ENCODE measurements at regions not wholly inside any gene's neighbourhood (a gene's known extent, or its start where the extent isn't known, plus 50 kb on each side); places are given as distances from the start of the nearest gene placed in this dataset.
A peak's percentile ranks its signal among the peaks of the same experiment; 100 is the strongest.

DNA sequence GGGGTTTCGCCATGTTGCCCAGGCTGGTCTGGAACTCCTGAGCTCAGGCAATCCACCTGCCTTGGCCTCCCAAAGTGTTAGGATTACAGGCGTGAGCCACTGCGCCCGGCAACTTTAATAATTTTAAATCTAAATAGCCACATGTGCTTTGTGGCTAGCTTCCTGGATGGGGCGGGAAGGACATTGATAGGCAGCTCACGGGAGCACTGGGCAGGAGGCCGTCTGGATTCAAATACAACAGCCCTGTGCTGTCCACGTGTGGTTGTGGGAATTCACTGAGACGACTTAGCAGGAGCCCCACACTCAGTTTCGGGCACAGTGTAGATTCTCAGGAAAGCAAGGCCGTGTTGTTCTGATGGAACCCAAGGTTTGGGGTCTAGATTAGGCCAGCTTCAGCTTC is 177.1 kb downstream of the ETS2 start:
- no peak overlapping the region for H2AK5ac ChIP-seq (ENCODE audit: insufficient read length, low read length)
- peaks cover 0 to 6% (median 4%) of the 10 kb centered on the region in 3 experiments; a peak in 3 of 7 replicates for H3K36me3 Mint-ChIP-seq (ENCODE audit: insufficient read depth in 1 of 3, low read depth in 3 of 3)
- peaks cover 23% of the 10 kb centered on the region; the same call in 1 of the 2 replicates for H3K4me1 ChIP-seq (ENCODE audit: insufficient read depth, low read length)
- peaks cover 1% of the 10 kb centered on the region; the same call in 1 of the 2 replicates for H3K27me3 Mint-ChIP-seq (ENCODE audit: low read depth)
- no peak overlapping the region for H2BK120ac ChIP-seq (ENCODE audit: low read depth, low read length, poor library complexity, severe bottlenecking)
- peaks cover 55 to 61% of the 10 kb centered on the region in 2 experiments for H3K4me1 Mint-ChIP-seq
- no peaks in the 10 kb centered on the region for H3K23me2 ChIP-seq (ENCODE audit: insufficient read length, low read depth, low read length, poor library complexity, severe bottlenecking)
- peak overlapping the region in 1 of 3 experiments; percentile 77; a peak in 3 of 7 replicates for H3K27ac Mint-ChIP-seq
- DNase-seq = no peak
- no peaks in the 10 kb centered on the region for H3K9me3 ChIP-seq (ENCODE audit: control insufficient read depth, low read depth, low read length)
- H4K5ac ChIP-seq (ENCODE audit: insufficient read length, low read depth, low read length) = no peak overlapping the region
- H3K4me3 Mint-ChIP-seq = no peak overlapping the region
- H4K20me1 ChIP-seq (ENCODE audit: control insufficient read depth, insufficient read depth, insufficient read length) = no peaks in the 10 kb centered on the region
- H2AFZ ChIP-seq (ENCODE audit: low read length) = no peak overlapping the region
- H3T11ph ChIP-seq (ENCODE audit: low read length) = no peak overlapping the region
- H2BK15ac ChIP-seq (ENCODE audit: low read depth, low read length) = no peak overlapping the region
- H2BK20ac ChIP-seq (ENCODE audit: low read depth, low read length, poor library complexity, severe bottlenecking) = no peak overlapping the region
- WGBS (ENCODE audit: extremely low coverage, insufficient read length, low lambda C conversion rate) = no CpG with 5 or more reads among the region's 11 CpGs
- H3K27me3 ChIP-seq (ENCODE audit: insufficient read depth, low read length) = no peaks in the 10 kb centered on the region
- H4K91ac ChIP-seq (ENCODE audit: insufficient read length, low read depth, low read length) = no peak overlapping the region
- no peak overlapping the region for H3K4me2 ChIP-seq (ENCODE audit: insufficient read depth, insufficient read length, low read length)
- no peak overlapping the region for H4K8ac ChIP-seq (replicated peaks; ENCODE audit: insufficient read length, low read depth, low read length)
- H3K14ac ChIP-seq (ENCODE audit: insufficient read depth, low read length) = no peak overlapping the region
- no peaks in the 10 kb centered on the region for H3K79me1 ChIP-seq (ENCODE audit: insufficient read depth, low read depth, low read length, poor library complexity, severe bottlenecking)
- H2BK12ac ChIP-seq (ENCODE audit: insufficient read length, low read depth, low read length) = no peak overlapping the region
- H2BK5ac ChIP-seq (ENCODE audit: insufficient read length, low read length) = no peak overlapping the region
- H3K4ac ChIP-seq (ENCODE audit: low read depth, low read length) = no peak overlapping the region
- peak overlapping the region; percentile 85 for H3K18ac ChIP-seq (ENCODE audit: insufficient read length, low read depth, low read length)
- no peak overlapping the region for H3K23ac ChIP-seq (ENCODE audit: insufficient read length, low read depth, low read length)
- H3K9me3 Mint-ChIP-seq = peaks cover 6% of the 10 kb centered on the region in 2 experiments; a peak in 2 of 5 replicates
- no peak for TF ChIP-seq CTCF (conservative IDR thresholded peaks at IDR 0.05)
- no peak overlapping the region for H3K9ac ChIP-seq (ENCODE audit: extremely low read depth, insufficient read length, low read length)
- no peak overlapping the region for H3K56ac ChIP-seq (ENCODE audit: insufficient read length, low read depth, low read length)
- no peak overlapping the region for H3K27ac ChIP-seq (ENCODE audit: insufficient read length, low read depth, low read length)
- no peaks in the 10 kb centered on the region for H3K79me2 ChIP-seq (ENCODE audit: insufficient read depth, low read length)
